GM12872 (cell line): ENCODE measurements at regions not wholly inside any gene's neighbourhood (a gene's known extent, or its start where the extent isn't known, plus 50 kb on each side); places are given as distances from the start of the nearest gene placed in this dataset.

Experiments used
- TF ChIP-seq, protein P1 (sequence below): IDR thresholded peaks from 3 replicates; pipeline ENCODE4 v1.5.1; 2011; ENCODE audit warnings: low read depth, mild to moderate bottlenecking, low read length, moderate library complexity; ENCODE audit not compliant: insufficient read depth

DNA sequence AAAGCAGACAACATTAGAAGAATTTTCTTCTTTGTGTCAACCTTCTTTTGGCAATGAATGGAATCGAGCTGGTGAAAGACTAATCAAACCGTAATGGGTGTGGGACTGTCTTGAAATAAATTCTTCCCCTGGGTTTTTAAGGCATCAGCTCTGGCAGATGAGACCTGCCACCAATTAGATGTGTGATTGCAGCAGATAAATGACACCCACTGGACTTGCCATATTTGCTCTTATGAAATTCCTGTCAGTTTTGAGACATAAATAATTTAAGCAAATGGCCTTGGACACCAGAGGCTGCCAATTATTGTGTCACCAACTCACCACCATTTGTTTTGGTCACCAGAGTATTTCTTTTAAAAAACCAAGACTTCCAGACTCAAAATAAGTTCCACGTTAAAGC, 135.9 kb upstream of the RGMB start:
- TF ChIP-seq, protein P1, sequence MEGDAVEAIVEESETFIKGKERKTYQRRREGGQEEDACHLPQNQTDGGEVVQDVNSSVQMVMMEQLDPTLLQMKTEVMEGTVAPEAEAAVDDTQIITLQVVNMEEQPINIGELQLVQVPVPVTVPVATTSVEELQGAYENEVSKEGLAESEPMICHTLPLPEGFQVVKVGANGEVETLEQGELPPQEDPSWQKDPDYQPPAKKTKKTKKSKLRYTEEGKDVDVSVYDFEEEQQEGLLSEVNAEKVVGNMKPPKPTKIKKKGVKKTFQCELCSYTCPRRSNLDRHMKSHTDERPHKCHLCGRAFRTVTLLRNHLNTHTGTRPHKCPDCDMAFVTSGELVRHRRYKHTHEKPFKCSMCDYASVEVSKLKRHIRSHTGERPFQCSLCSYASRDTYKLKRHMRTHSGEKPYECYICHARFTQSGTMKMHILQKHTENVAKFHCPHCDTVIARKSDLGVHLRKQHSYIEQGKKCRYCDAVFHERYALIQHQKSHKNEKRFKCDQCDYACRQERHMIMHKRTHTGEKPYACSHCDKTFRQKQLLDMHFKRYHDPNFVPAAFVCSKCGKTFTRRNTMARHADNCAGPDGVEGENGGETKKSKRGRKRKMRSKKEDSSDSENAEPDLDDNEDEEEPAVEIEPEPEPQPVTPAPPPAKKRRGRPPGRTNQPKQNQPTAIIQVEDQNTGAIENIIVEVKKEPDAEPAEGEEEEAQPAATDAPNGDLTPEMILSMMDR = no peak

GRCh38 chr5:98638111-98638510, 135.4 kb upstream of the RGMB start:
- TF ChIP-seq, protein P1 = no peak

GRCh38 chr5:98638701-98639100, 134.8 kb upstream of the RGMB start:
- TF ChIP-seq, protein P1 = no peak

DNA sequence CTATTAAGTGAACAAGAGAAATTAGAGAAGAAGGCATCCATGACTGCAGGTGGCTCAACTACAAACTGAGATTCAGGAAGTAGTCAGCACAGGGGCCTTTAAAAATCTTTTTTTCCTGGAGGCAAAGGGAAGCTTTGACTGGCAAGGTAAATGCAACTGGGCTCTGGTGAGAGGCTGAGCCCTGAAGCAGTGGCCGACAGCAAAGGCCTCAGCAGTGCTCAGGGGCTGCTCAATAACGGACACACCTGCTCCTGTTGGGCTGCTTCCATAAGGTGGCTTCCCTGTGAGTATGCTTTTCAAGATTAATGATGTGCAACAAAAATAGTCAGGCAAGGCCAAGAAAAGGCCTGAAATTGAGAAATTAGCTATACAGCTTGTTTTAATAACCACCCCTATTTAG, 134.2 kb upstream of the RGMB start:
- TF ChIP-seq, protein P1 = no peak

DNA sequence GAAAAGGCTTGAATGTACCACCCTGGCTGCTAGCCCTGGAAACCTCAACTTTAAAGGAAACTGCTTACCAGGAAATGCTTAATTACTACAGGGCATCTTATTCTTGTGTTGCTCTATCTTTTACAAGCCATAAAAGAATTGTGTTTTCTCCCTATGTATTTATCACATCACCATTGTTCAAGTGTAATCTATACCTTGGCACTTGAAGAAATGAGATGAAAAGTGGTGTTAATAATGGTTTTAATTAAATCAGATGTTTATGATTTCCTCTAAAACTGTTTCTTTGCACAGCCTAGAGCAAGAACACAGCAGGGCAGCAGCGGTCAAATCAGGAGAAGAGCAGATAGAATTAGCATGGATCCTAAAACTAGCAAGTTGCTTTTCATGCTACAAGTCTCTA, 131.8 kb upstream of the RGMB start:
- TF ChIP-seq, protein P1 = no peak

DNA sequence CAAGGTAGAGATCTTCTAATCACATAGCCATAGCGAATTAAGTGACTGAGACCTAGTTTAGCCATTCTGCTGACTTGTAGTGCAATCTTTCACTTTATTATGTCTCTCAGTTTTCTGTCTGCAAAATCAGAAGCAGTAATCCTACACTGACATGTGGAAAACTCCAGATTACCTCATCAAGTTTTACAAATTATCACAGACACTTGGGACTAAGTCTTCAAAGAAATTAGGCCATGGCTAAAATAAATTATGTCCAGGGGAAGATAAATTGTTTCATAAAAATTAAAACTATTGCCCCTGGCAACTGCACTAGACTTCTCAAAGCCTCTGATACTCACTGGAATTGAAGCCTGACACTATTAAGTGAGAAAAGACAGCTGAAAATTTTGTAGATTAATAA, 129.9 kb upstream of the RGMB start:
- TF ChIP-seq, protein P1 = no peak

DNA sequence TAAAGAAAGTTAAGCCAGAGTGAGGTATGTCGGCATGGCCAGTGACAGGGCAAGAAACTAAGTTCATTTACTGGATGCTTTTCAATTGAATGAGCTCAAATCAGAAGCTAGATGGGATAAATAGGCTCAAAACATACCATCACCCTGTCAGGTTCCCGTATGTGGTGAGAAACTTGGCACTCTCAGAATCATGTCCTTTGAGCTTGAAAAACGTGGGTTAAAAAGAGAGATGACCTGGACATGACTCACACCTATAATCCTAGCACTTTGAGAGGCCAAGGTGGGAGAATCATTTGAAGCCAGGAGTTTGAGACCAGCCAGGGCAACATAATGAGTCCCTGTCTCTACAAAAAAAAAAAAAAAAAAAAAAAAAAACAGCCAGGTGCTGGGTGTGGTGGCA, 121.7 kb upstream of the RGMB start:
- TF ChIP-seq, protein P1 = no peak
